NCI-H1048 (cell line): ENCODE measurements at regions not wholly inside any gene's neighbourhood (a gene's known extent, or its start where the extent isn't known, plus 50 kb on each side); places are given as distances from the start of the nearest gene placed in this dataset.
"Not testable (repeated sequence)": the region's sequence is repeated elsewhere in the genome, so short reads cannot be mapped to it uniquely, and the experiment has no call there.

ENCODE experiments used
- DNase-seq: peaks from one replicate; lab custom pipeline; 2025; lab: John Stamatoyannopoulos, UW

GRCh38 chr3:22318325-22318724 lies 567.3 kb upstream of the ZNF385D start:
- no peak for DNase-seq

- no peak for DNase-seq
Observed at GRCh38 chr3:22319446-22319845, 568.4 kb upstream of the ZNF385D start.

GRCh38 chr3:22322861-22323260 lies 571.9 kb upstream of the ZNF385D start:
- DNase-seq, result no peak

DNA sequence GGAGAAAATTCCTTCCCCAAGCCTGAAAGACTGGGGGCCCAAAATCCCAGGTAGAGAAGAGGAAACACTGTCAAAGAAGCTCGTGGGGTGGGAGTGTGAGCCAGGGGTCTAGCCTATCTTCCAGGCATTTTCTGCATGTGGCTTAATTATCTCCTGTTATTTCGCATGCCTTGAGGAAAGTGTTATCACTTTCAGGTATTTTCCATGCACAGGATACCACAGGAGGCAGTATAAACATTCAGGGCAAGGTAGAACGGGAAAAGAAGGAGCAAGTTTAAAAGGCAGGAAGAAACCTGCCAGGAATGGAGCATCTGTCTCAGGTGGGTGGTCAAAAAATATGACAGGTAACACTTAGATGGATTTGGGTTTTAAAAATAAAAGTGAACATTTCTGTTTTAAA lies 575.3 kb upstream of the ZNF385D start:
- no peak for DNase-seq

GRCh38 chr3:22334996-22335395 lies 584.0 kb upstream of the ZNF385D start:
- DNase-seq, result no peak

GRCh38 chr3:22349215-22349851 lies 598.3 kb upstream of the ZNF385D start:
- DNase-seq, result no peak

- no peak for DNase-seq
Observed at GRCh38 chr3:22351806-22352205, 600.8 kb upstream of the ZNF385D start.

GRCh38 chr3:22353126-22353525 lies 602.1 kb upstream of the ZNF385D start:
- DNase-seq, result no peak

- DNase-seq, result no peak
Observed at GRCh38 chr3:22358334-22358733, 607.3 kb upstream of the ZNF385D start.

- no peak for DNase-seq
Observed at GRCh38 chr3:22360164-22360563, 609.2 kb upstream of the ZNF385D start.

GRCh38 chr3:22360970-22361369 lies 610.0 kb upstream of the ZNF385D start:
- DNase-seq, result no peak

DNA sequence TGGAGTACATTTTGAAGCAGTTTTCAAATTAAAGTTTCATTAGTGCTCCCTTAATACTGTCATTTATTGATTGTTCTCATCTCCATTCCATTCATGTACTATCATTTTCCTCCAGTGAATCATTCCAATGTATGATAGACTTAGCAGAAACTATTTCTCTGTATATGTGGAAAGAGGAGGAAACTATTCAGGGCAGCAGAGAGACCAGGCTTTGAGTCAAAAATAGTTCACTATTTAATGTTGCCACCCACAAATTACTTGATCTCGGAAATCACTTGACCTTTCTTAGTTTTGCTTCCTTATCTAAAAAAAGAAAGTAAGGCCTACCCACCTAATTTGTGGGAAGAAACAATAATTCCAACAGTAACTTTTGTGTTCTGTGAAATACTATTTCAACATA lies 610.5 kb upstream of the ZNF385D start:
- no peak for DNase-seq

DNA sequence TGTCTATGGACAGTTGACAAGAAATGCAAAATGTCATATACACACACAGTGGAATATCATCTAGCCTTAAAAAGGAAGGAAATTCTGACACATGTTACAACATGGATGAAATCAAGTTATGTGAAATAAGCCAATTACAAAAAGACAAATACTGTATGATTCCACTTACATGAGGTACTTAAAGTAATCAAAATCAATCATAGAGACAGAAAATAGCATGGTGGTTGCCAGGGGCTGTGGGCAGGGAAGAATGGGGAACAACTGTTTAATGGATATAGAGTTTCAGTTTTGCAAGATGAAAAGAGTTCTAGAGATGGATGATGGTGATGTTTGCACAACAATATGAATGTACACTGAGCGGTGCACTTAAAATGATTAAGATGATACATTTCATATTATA lies 613.8 kb upstream of the ZNF385D start:
- no peak for DNase-seq

- DNase-seq, result no peak
Observed at GRCh38 chr3:22366781-22367180, 615.8 kb upstream of the ZNF385D start.

DNA sequence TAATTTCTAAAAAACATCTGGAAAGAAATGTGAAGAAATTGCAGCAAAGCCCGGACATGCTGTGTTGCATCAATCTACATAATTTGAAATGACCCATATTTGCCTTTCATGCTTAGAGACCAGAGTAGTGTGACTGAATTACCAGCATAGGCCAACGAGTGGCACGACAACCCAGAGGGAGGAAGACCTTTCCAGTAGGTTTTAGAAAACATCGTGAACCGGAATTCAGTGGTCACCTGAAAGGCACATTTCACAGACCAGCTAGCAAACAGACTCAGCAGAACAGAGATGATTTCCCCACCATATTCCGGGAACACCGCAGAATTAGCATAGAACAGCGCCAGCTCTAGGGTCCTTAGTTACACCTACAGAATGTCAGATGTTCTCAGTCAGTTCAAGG lies 620.0 kb upstream of the ZNF385D start:
- no peak for DNase-seq

DNA sequence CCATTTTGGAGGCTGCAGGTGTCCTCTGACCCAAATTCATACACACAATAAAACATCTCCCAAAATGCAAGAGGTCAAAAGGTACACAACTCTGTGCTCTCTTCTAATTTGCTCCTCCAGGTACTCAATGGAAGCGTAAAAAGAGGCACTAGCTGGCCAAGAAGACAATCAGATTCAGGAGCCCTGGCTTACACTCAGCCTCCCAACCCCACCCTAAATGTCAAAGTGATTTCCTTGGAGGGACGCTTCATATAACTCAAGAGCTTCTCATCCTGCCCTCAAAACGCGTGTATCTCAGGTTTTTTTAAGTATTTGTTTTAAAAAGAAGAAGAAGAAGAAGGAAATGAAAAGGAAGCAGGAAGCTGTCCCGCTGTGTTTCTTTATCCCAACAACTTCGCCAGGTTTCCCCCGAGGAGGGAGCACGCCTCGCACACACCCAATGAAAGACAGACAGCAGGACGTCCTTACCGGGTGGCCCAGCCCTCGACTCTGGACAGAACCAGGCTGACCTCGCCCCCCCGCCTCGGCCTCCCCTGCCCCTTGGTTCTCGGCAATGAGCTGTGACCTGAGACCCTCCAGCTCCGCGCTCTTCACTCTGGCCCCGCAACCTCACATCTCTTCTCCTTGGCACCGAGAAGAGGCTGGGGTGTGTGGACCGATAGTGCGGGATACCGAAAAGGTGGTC lies 620.7 kb upstream of the ZNF385D start:
- no peak for DNase-seq

DNA sequence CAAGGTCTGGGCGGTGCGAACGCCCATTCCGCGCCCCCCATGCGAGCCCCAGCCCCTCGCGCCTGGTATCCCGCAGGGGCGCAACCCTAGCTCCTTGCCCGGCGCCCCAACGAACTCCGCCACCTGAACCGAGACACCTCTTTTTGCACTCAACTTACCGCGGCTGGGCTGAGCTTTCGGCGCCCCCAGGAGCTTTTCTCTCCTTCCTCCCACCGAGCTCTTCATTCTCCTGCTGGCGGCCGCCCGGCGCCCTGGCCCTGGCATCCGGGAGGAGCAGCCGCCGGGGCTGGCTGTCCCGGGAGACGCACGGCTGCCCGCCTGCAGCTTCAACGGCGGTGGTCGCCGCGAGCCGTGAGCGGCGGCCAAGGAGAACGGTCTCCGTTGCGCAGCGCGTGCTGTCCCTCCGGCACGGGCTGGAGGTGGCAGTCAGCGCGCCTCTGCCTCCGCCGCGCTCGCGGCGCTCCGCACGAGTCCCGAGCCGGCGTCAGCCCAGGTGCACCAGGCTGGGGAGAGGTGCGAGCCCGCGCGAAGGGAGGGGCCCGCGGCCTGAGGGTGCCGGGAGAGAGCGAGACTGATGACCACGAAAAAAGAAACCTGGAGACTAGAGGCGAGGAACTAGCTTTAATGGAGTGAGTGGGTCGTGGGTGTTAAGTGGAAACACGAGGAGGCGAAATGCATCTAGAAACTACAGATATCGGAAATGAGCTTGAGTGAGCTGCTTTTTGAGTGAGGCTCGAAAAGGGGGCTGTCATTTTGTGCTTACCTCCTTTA lies 621.5 kb upstream of the ZNF385D start:
- no peak for DNase-seq

DNA sequence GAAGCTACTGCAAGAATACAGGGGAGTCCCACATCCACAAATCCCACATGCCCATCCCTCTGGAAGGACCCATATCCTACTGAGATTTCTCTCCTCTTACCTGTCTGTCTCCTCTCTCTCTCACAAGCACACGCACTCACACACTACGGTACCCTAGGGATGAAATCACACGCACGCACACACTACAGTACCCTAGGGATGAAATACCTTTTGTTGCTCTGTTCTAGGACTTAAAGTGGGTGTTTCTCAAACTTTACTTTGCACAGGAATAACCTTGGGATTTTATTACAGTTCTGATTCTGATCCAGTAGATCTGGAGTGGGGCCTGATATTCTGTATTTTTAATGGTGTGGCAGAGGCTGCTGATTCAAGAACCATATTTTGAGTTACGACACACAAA lies 622.2 kb upstream of the ZNF385D start:
- no peak for DNase-seq

- no peak for DNase-seq
Observed at GRCh38 chr3:22373827-22374226, 622.8 kb upstream of the ZNF385D start.

DNA sequence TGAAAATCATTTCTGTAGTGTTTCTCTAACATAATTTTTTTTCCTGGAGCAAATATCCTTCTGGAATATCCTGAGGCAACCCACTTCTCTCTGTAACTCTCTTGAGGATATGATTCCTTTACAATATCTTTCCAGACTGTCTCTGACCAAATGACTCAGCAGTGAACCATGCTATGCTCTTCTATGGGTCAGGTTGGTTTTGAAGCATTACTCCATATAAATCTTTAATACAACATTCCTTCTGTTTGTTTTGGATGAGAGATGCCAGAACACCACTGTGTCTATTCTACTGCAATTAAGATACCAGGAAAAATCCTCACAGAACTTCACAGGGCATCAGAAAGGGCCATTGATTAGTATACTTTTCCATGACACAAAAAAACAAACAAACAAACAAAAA lies 626.4 kb upstream of the ZNF385D start:
- no peak for DNase-seq

DNA sequence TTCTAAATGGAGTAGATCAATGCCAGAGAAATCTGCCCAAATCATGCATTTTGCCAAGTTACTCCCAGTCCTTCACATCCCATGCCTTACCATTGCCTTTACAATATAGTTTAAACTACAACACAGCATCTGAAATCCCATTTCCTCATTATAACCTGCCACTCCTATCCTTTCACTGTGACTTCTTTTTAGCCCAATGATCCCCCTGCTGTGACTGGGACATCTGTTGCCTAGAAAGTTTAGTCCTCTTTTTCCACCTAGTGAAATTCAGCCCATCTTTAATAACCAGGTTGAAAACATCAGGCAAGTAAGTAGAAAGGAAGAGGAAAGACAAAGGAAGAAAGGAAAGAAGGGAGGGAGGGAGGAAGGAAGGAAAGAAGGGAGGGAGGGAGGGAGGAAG lies 627.9 kb upstream of the ZNF385D start:
- DNase-seq, result no peak

GRCh38 chr3:22380253-22380652 lies 629.2 kb upstream of the ZNF385D start:
- no peak for DNase-seq

- not testable (repeated sequence) for DNase-seq
Observed at GRCh38 chr3:22381564-22381963, 630.6 kb upstream of the ZNF385D start.
